CD4-positive, CD25-positive, alpha-beta regulatory T cell (primary cell): ENCODE measurements at regions not wholly inside any gene's neighbourhood (a gene's known extent, or its start where the extent isn't known, plus 50 kb on each side); places are given as distances from the start of the nearest gene placed in this dataset.

Experiments used
- ATAC-seq, 2 donors: fragments of 150-1000 bp; cut with Tn5 transposase; one replicate each; pipeline ENCODE4 v1.10.0; 2021; ENCODE audit warnings: low read depth in 2 of 2, moderate number of reproducible peaks in 2 of 2, moderate library complexity in 1 of 2
- DNase-seq, 3 donors: peaks; one replicate each; pipeline versions ENCODE4 v3.0.0 to v3.0.0-alpha.2; 2012 to 2022; ENCODE audit warnings: mixed read lengths in 1 of 3
- H3K27ac ChIP-seq: one replicate; pipeline ENCODE4 v1.7.0; 2013; ENCODE audit warnings: mild to moderate bottlenecking, low read length; ENCODE audit not compliant: insufficient read depth, poor library complexity, severe bottlenecking
- H3K27me3 ChIP-seq: one replicate; pipeline ENCODE4 v1.7.0; 2013; ENCODE audit warnings: low read length; ENCODE audit not compliant: control insufficient read depth, insufficient read depth
- H3K36me3 ChIP-seq: one replicate; pipeline ENCODE4 v1.7.0; 2013; ENCODE audit warnings: mild to moderate bottlenecking, low read length, moderate library complexity; ENCODE audit not compliant: control insufficient read depth, insufficient read depth
- H3K4me1 ChIP-seq: 2 replicates; pipeline ENCODE4 v1.7.0; 2013; ENCODE audit warnings: mild to moderate bottlenecking, low read length; ENCODE audit not compliant: insufficient read depth, control insufficient read depth, poor library complexity, severe bottlenecking
- H3K4me3 ChIP-seq: one replicate; pipeline ENCODE4 v1.7.0; 2013; ENCODE audit warnings: low read depth, mild to moderate bottlenecking, low read length, moderate library complexity
- H3K9me3 ChIP-seq, 2 experiments: 1 replicate in 1 of 2; 2 replicates in 1 of 2; pipeline ENCODE4 v1.7.0; 2013; ENCODE audit warnings: low read length in 2 of 2, mild to moderate bottlenecking in 1 of 2, moderate library complexity in 1 of 2; ENCODE audit not compliant: control insufficient read depth in 2 of 2
- H3K27ac Mint-ChIP-seq, 3 donors: one replicate each; pipeline ENCODE4 v1.8.0; 2020 to 2022; ENCODE audit warnings: mild to moderate bottlenecking in 3 of 3, mixed read lengths in 3 of 3, moderate library complexity in 2 of 3
- H3K27me3 Mint-ChIP-seq: one replicate; pipeline ENCODE4 v1.8.0; 2022; ENCODE audit warnings: mild to moderate bottlenecking, mixed read lengths
- H3K36me3 Mint-ChIP-seq: one replicate; pipeline ENCODE4 v1.8.0; 2020; ENCODE audit warnings: mixed read lengths
- H3K4me1 Mint-ChIP-seq, 4 donors: one replicate each; pipeline ENCODE4 v1.8.0; 2020 to 2022; ENCODE audit warnings: mixed read lengths in 4 of 4, mild to moderate bottlenecking in 1 of 4
- H3K4me3 Mint-ChIP-seq, 4 donors: one replicate each; pipeline ENCODE4 v1.8.0; 2020 to 2022; ENCODE audit warnings: mild to moderate bottlenecking in 4 of 4, mixed read lengths in 4 of 4, moderate library complexity in 3 of 4
- H3K9me3 Mint-ChIP-seq, 7 donors: one replicate each; pipeline ENCODE4 v1.8.0; 2020 to 2022; ENCODE audit warnings: mixed read lengths in 7 of 7, mild to moderate bottlenecking in 3 of 7, moderate library complexity in 2 of 7

DNA sequence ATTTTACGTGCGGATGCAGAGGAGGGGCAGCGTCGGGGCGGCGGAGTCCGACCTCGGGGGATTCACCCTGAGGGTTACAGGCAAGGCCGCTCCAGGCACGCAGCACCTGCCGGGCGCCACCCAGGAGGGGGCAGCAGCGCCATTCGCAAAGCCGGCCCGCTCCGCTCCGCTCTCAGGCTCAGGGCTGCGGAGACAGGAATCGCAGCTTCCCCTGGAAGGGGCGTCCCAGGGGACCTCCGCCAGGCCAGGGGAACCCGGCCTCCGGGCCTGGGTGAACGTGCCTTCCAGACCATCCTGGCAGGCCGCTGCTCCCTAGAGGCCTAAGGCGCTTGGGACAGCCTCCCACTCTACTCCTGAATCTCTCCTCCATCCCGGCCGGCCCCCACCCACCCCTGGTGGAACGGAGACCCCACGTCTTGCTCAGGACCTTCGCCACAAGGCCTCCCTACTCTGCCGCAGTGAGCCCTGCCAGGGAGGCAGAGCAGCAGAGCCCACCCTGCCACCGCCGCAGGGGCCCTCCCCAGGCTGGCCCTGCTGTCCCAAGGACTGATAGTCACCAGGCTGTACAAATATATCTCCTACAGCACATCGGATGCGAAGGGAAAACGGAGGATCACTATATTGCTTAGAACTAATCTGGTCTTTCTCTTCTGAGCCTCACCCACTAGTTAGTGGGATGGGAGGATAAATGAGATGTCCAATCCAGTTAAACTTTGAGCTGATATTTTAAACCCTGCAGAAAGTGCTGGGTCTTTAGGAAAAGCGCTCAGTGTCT is 115.0 kb downstream of the SMIM20 start:
- DNase-seq: peak; percentile 36 to 46 (median 41)
- no peaks in the 10 kb centered on the region for H3K27me3 ChIP-seq
- peaks cover 0 to 3% (median 0%) of the 10 kb centered on the region in 7 donors for H3K9me3 Mint-ChIP-seq
- H3K27me3 Mint-ChIP-seq: peaks cover 2% of the 10 kb centered on the region
- peak; percentile 58 to 76 for ATAC-seq
- no peaks in the 10 kb centered on the region for H3K36me3 ChIP-seq
- H3K27ac ChIP-seq: no peak overlapping the region
- H3K36me3 Mint-ChIP-seq: no peaks in the 10 kb centered on the region
- H3K4me3 Mint-ChIP-seq: no peak overlapping the region
- H3K4me1 Mint-ChIP-seq: peaks cover 0 to 8% (median 2%) of the 10 kb centered on the region in 4 donors
- H3K27ac Mint-ChIP-seq: no peak overlapping the region
- H3K9me3 ChIP-seq: no peaks in the 10 kb centered on the region
- no peak overlapping the region for H3K4me3 ChIP-seq
- peaks cover 4% of the 10 kb centered on the region for H3K4me1 ChIP-seq

DNA sequence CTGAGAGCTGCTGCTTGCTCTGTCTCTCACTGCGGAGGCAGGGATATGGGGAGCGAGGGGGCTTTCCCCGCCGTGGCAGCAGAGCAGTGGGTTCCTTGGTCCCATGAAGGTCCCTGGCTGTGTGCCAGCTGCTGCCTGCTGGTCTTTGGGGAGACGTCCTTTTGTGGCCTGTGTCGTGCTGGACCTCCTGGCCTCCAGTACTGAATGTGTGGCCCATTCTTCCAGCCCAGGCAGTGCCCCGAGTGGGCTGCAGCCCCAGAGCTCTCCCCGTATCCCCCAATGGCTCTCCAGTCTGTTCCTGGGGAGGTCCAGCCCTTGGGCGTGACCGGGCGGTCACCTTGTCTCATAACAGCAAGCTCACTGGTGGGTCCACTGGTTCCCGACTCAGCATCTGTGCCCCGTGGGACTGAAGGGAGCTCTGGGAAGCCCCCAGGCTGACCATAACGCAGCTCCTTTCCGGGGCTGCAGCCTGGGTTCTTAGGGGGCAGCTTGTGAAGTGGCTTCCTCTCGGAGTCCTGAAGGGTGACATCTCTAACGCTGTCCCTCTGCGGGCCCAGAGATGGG is 115.6 kb downstream of the SMIM20 start:
- H3K27me3 Mint-ChIP-seq: no peaks in the 10 kb centered on the region
- no peak overlapping the region for H3K4me3 Mint-ChIP-seq
- H3K27ac ChIP-seq: no peak overlapping the region
- H3K4me3 ChIP-seq: no peak overlapping the region
- no peaks in the 10 kb centered on the region for H3K36me3 Mint-ChIP-seq
- H3K9me3 Mint-ChIP-seq: peaks cover 0 to 3% (median 0%) of the 10 kb centered on the region in 7 donors
- no peak overlapping the region for H3K27ac Mint-ChIP-seq
- DNase-seq (no peak), ATAC-seq (no peak)
- H3K27me3 ChIP-seq: no peaks in the 10 kb centered on the region
- H3K36me3 ChIP-seq: no peaks in the 10 kb centered on the region
- no peaks in the 10 kb centered on the region for H3K9me3 ChIP-seq
- H3K4me1 ChIP-seq: peaks cover 4% of the 10 kb centered on the region
- peaks cover 0 to 8% (median 2%) of the 10 kb centered on the region in 4 donors for H3K4me1 Mint-ChIP-seq

DNA sequence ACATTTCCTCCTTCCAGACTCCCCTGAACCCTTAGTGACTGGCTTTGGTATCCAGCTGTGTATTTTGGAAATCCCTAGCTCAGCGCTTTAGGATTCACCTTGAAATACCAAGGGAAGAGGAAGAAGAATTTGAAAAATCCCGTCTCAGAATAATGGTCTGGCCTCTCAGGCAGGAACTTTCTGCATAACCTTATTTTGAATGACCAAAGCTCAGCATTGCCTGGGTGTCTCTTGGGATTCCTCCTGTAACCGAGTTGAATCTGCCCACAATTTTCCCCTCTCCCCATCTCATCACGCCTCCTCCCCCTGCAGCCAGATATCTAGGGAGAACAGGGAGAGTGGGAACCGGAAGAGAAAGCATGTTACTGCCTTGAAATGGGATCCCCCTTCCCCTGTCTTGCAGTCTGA is 116.2 kb downstream of the SMIM20 start:
- Mint-ChIP-seq H3K36me3 (no peaks in the 10 kb centered on the region), H3K27ac (no peak overlapping the region), H3K4me3 (no peak overlapping the region), H3K27me3 (no peaks in the 10 kb centered on the region), H3K4me1 (peaks cover 0 to 8% (median 2%) of the 10 kb centered on the region in 4 donors), H3K9me3 (peaks cover 0 to 3% (median 0%) of the 10 kb centered on the region in 7 donors)
- no peak overlapping the region for H3K4me3 ChIP-seq
- DNase-seq: no peak
- H3K27ac ChIP-seq: no peak overlapping the region
- peaks cover 4% of the 10 kb centered on the region for H3K4me1 ChIP-seq
- H3K27me3 ChIP-seq: no peaks in the 10 kb centered on the region
- ATAC-seq: no peak
- no peaks in the 10 kb centered on the region for H3K9me3 ChIP-seq
- H3K36me3 ChIP-seq: no peaks in the 10 kb centered on the region

DNA sequence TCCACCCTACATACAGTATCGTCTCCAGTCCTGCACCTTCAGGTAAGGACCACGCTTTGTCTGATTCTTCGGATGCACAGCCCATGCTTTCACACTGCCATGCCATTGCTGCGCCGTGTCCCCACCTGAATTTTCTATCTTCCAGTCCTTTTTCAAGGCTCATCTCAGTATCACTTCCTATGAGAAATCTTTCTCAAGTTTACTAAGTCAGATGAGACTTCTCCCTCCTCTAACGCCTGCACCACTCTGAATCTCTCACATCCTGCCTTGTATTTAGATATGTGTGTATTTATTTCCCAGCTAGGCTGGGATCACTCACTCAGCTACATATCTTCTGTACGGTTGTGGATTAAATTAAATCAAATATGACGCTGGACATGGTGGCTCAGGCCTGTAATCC is 116.8 kb downstream of the SMIM20 start:
- H3K4me1 Mint-ChIP-seq: peaks cover 0 to 8% (median 2%) of the 10 kb centered on the region in 4 donors
- no peak overlapping the region for H3K4me3 Mint-ChIP-seq
- ATAC-seq: no peak
- Histone ChIP-seq H3K27me3 (no peaks in the 10 kb centered on the region), H3K4me3 (no peak overlapping the region), H3K27ac (no peak overlapping the region), H3K4me1 (peaks cover 4% of the 10 kb centered on the region), H3K9me3 (no peaks in the 10 kb centered on the region), H3K36me3 (no peaks in the 10 kb centered on the region)
- no peaks in the 10 kb centered on the region for H3K36me3 Mint-ChIP-seq
- DNase-seq: no peak
- no peaks in the 10 kb centered on the region for H3K27me3 Mint-ChIP-seq
- H3K9me3 Mint-ChIP-seq: peaks cover 0 to 3% (median 0%) of the 10 kb centered on the region in 7 donors
- no peak overlapping the region for H3K27ac Mint-ChIP-seq

DNA sequence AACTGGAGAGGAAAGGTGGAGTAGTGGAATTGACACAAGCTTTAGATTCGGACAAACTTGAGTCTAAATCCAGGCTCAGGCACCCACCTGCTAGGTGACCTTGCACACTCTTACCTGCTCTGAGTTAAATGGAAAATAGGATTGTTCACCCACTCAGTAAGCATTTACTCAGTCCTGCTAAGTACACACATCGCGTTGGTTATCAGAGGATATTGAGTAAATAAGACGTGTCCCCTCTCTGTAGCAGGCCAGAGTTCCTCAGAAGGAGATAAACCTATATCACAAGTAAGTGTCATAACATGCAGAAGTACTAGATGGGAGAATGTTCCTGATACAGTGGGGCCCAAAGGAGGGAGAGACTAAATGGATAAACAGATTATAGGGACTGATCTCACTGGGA is 117.7 kb downstream of the SMIM20 start:
- no peaks in the 10 kb centered on the region for H3K36me3 ChIP-seq
- H3K9me3 Mint-ChIP-seq: peaks cover 0 to under 1% (median 0%) of the 10 kb centered on the region in 7 donors
- H3K27ac ChIP-seq: no peak overlapping the region
- no peak overlapping the region for H3K4me3 ChIP-seq
- H3K27ac Mint-ChIP-seq: no peak overlapping the region
- H3K9me3 ChIP-seq: no peaks in the 10 kb centered on the region
- H3K4me3 Mint-ChIP-seq: no peak overlapping the region
- H3K27me3 ChIP-seq: no peaks in the 10 kb centered on the region
- no peak for DNase-seq
- peaks cover 0 to 8% (median 2%) of the 10 kb centered on the region in 4 donors for H3K4me1 Mint-ChIP-seq
- no peaks in the 10 kb centered on the region for H3K36me3 Mint-ChIP-seq
- H3K4me1 ChIP-seq: peaks cover 4% of the 10 kb centered on the region
- no peaks in the 10 kb centered on the region for H3K27me3 Mint-ChIP-seq
- ATAC-seq: no peak

DNA sequence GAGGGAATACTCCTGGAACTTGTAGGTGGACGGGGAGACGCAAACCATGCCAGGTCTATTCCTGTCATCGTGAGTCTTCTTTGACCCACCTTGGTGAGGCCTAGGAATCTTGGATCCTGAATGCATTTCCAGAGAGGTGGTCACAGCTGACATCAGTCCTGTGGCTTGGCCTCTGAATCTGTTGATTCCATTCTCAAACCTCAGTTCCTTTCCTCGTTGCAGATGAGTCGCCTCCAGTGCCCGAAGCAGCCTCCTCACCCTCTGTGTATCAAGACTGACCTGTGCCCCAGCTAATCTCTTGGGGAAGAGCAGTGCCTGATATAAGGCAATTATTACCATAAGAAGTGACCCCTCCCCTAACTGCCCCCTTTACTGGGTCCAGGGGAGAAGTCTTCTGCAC is 118.1 kb downstream of the SMIM20 start:
- Mint-ChIP-seq H3K27me3 (no peaks in the 10 kb centered on the region), H3K4me3 (no peak overlapping the region), H3K27ac (no peak overlapping the region), H3K36me3 (no peaks in the 10 kb centered on the region), H3K9me3 (no peaks in the 10 kb centered on the region), H3K4me1 (peaks cover 0 to 8% (median 2%) of the 10 kb centered on the region in 4 donors)
- Histone ChIP-seq H3K4me1 (peaks cover 4% of the 10 kb centered on the region), H3K36me3 (no peaks in the 10 kb centered on the region), H3K9me3 (no peaks in the 10 kb centered on the region), H3K4me3 (no peak overlapping the region), H3K27ac (no peak overlapping the region), H3K27me3 (no peaks in the 10 kb centered on the region)
- DNase-seq (no peak), ATAC-seq (no peak)

DNA sequence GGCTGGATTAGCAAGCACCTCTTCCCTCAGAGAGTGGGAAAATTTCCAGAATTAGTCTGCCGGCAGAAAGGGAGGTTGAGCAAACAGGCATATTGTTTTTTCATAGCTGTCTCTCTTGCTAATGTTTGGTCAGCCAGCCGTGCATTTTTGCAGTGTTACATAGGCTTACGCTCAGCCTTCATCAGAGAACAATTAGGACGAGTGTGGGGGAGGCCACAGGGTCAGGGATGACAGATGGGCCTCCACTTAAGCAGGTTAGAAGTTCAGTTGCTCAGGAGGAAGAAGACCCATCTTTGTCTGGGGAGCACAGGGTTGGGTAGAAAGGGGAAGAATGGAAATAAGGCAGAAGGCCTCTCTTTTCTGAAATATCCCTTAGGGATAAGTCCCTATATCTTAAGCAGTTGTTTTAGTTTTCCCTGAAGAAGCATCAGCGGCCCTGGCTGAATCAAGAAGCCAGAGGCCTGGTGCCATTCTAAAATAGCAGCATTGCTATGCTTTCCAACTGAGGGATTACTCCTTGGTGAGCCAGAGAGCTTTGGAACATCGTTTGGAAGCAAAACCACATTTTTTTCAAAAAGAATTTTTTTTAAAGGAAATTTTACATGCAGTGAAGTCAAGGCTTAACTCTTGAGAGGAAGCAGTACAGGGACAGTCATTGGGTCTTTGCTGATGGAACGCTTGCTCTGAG is 118.8 kb downstream of the SMIM20 start:
- H3K4me3 ChIP-seq: no peak overlapping the region
- Mint-ChIP-seq H3K4me1 (peaks cover 0 to 8% (median 2%) of the 10 kb centered on the region in 4 donors), H3K27me3 (no peaks in the 10 kb centered on the region), H3K9me3 (no peaks in the 10 kb centered on the region), H3K27ac (no peak overlapping the region), H3K36me3 (no peaks in the 10 kb centered on the region), H3K4me3 (no peak overlapping the region)
- H3K27ac ChIP-seq: no peak overlapping the region
- H3K27me3 ChIP-seq: no peaks in the 10 kb centered on the region
- no peak for ATAC-seq
- H3K4me1 ChIP-seq: peaks cover 4% of the 10 kb centered on the region
- H3K9me3 ChIP-seq: no peaks in the 10 kb centered on the region
- H3K36me3 ChIP-seq: no peaks in the 10 kb centered on the region
- DNase-seq: no peak
